IMR-90 (cell line): ENCODE measurements at regions not wholly inside any gene's neighbourhood (a gene's known extent, or its start where the extent isn't known, plus 50 kb on each side); places are given as distances from the start of the nearest gene placed in this dataset.
"Not testable (repeated sequence)": the region's sequence is repeated elsewhere in the genome, so short reads cannot be mapped to it uniquely, and the experiment has no call there.

ENCODE experiments used
- ATAC-seq: fragments of 200-7000 bp; cut with Tn5 transposase; 2 replicates; pipeline ENCODE4 v1.9.1; 2020; ENCODE audit warnings: low read depth, mild to moderate bottlenecking, moderate library complexity
- BruUV-seq: library from RNA; stranded (reverse); fragments of 400-500 nt; replicated peaks from 2 replicates; lab custom pipeline; 2021; lab: Mats Ljungman, UMichigan
- CTCF ChIA-PET: fragments of 300-600 bp; formaldehyde crosslinking; extraction: SDS; loops from one replicate; lab custom pipeline; 2021; ENCODE audit warnings: antibody characterized with exemption; lab: Yijun Ruan, JAX
- POLR2A ChIA-PET: fragments of 300-600 bp; sonication (Branson Sonifier 250); formaldehyde crosslinking; loops from one replicate; lab custom pipeline; 2022; ENCODE audit warnings: antibody characterized with exemption; ENCODE audit not compliant: unreplicated experiment; lab: Charles Lee
- DNase-seq: peaks from one replicate; pipeline ENCODE4 v3.0.0; 2013
- H2AFZ ChIP-seq: replicated peaks from 2 replicates; pipeline ENCODE3; 2013; ENCODE audit warnings: low read length, mild to moderate bottlenecking; ENCODE audit not compliant: poor library complexity
- H2AK5ac ChIP-seq: 2 replicates; pipeline ENCODE4 v1.6.1; 2013; ENCODE audit warnings: low read depth, low read length, inconsistent platforms
- H2AK9ac ChIP-seq: replicated peaks from 2 replicates; pipeline ENCODE3; 2013; ENCODE audit warnings: mild to moderate bottlenecking, low read depth, low read length, moderate library complexity; ENCODE audit not compliant: poor library complexity
- H2BK120ac ChIP-seq: 2 replicates; pipeline ENCODE4 v1.6.1; 2013; ENCODE audit warnings: low read depth, low read length, inconsistent platforms
- H2BK15ac ChIP-seq: 3 replicates; pipeline ENCODE4 v1.6.1; 2013; ENCODE audit warnings: low read depth, low read length, inconsistent platforms
- H2BK20ac ChIP-seq: 2 replicates; pipeline ENCODE4 v1.6.1; 2013; ENCODE audit warnings: low read depth, mild to moderate bottlenecking, inconsistent platforms, low read length, moderate library complexity
- H2BK5ac ChIP-seq: 2 replicates; pipeline ENCODE4 v1.6.1; 2013; ENCODE audit warnings: mild to moderate bottlenecking, low read depth, low read length, inconsistent platforms; ENCODE audit not compliant: poor library complexity, severe bottlenecking
- H3K14ac ChIP-seq: replicated peaks from 2 replicates; pipeline ENCODE4 v1.6.1; 2013; ENCODE audit warnings: low read depth, low read length, inconsistent platforms
- H3K18ac ChIP-seq: 2 replicates; pipeline ENCODE4 v1.6.1; 2013; ENCODE audit warnings: low read depth, low read length, control low read depth
- H3K23ac ChIP-seq: 2 replicates; pipeline ENCODE4 v1.6.1; 2013; ENCODE audit warnings: low read depth, low read length, inconsistent platforms
- H3K27ac ChIP-seq: 2 replicates; pipeline ENCODE4 v1.5.1; 2013; ENCODE audit warnings: mild to moderate bottlenecking, control low read depth, low read length; ENCODE audit not compliant: insufficient read depth
- H3K27me3 ChIP-seq: 2 replicates; pipeline ENCODE4 v1.6.1; 2013; ENCODE audit warnings: low read length; ENCODE audit not compliant: control insufficient read depth, insufficient read depth
- H3K36me3 ChIP-seq: 2 replicates; pipeline ENCODE4 v1.6.1; 2013; ENCODE audit warnings: low read length, mixed read lengths; ENCODE audit not compliant: control insufficient read depth, insufficient read depth
- H3K4ac ChIP-seq: 2 replicates; pipeline ENCODE4 v1.6.1; 2013; ENCODE audit warnings: low read depth, low read length, inconsistent platforms
- H3K4me1 ChIP-seq: 2 replicates; pipeline ENCODE4 v1.6.1; 2013; ENCODE audit warnings: low read length, mixed read lengths; ENCODE audit not compliant: control insufficient read depth, insufficient read depth
- H3K4me2 ChIP-seq: 2 replicates; pipeline ENCODE4 v1.6.1; 2013; ENCODE audit warnings: low read depth, mild to moderate bottlenecking, control low read depth, low read length, moderate library complexity
- H3K4me3 ChIP-seq: 2 replicates; pipeline ENCODE4 v1.5.1; 2013; ENCODE audit warnings: low read depth, mild to moderate bottlenecking, control low read depth, low read length, moderate library complexity; ENCODE audit not compliant: insufficient read depth
- H3K56ac ChIP-seq: 2 replicates; pipeline ENCODE4 v1.6.1; 2013; ENCODE audit warnings: low read length, inconsistent platforms; ENCODE audit not compliant: insufficient read depth; ENCODE audit errors: extremely low read depth
- H3K79me1 ChIP-seq, 2 experiments: 2 replicates each; pipeline ENCODE4 v1.6.1; 2013; ENCODE audit warnings: low read length in 2 of 2, inconsistent platforms in 1 of 2, low read depth in 1 of 2
- H3K9ac ChIP-seq: 2 replicates; pipeline ENCODE4 v1.6.1; 2013; ENCODE audit warnings: low read depth, low read length, control low read depth
- H3K9me1 ChIP-seq: 2 replicates; pipeline ENCODE4 v1.6.1; 2013; ENCODE audit warnings: low read length, inconsistent platforms; ENCODE audit not compliant: insufficient read depth
- H3K9me3 ChIP-seq: 2 replicates; pipeline ENCODE4 v1.6.1; 2013; ENCODE audit warnings: low read length; ENCODE audit not compliant: control insufficient read depth, insufficient read depth
- H4K20me1 ChIP-seq: 2 replicates; pipeline ENCODE4 v1.6.1; 2013; ENCODE audit warnings: low read length, inconsistent platforms; ENCODE audit not compliant: insufficient read depth
- H4K5ac ChIP-seq: 2 replicates; pipeline ENCODE4 v1.6.1; 2013; ENCODE audit warnings: mild to moderate bottlenecking, low read depth, low read length, control low read depth
- H4K8ac ChIP-seq, 2 experiments: 2 replicates each; pipeline ENCODE4 v1.6.1; 2013; ENCODE audit warnings: low read depth in 2 of 2, low read length in 2 of 2, control low read depth in 1 of 2, inconsistent platforms in 1 of 2
- H4K91ac ChIP-seq: 2 replicates; pipeline ENCODE4 v1.6.1; 2013; ENCODE audit warnings: low read depth, low read length, inconsistent platforms; ENCODE audit not compliant: insufficient read depth
- WGBS, 2 experiments: methylation state at CpG; one replicate each; pipeline versions ENCODE4 v1.1.5 to v1.1.7; 2013; ENCODE audit warnings: missing lambda C conversion rate in 2 of 2; ENCODE audit not compliant: insufficient read length in 1 of 2; ENCODE audit errors: extremely low coverage in 2 of 2; 5-methylcytosine and 5-hydroxymethylcytosine counted together
- dilution Hi-C: fragments of 300-500 bp; cut with HindIII; formaldehyde crosslinking; loops from one replicate; pipeline ENCODE4 v1.14.3; 2018; ENCODE audit warnings: low sequenced_read_pairs; ENCODE audit not compliant: unreplicated experiment
- in situ Hi-C: fragments of 300-500 bp; cut with MboI; formaldehyde crosslinking; loops from 3 replicates; pipeline ENCODE4 v1.14.3; 2019; ENCODE audit warnings: low sequenced_read_pairs, inconsistent platforms, mixed read lengths
- intact Hi-C: fragments of 100-400 bp; cut with micrococcal nuclease; formaldehyde crosslinking; loops from 2 replicates; pipeline ENCODE4 v1.10.0; 2022

GRCh38 chr1:149665033-149665432 is 81.4 kb downstream of the PPIAL4C start:
- H3K56ac ChIP-seq, H3K23ac ChIP-seq, H3K36me3 ChIP-seq, BruUV-seq, H4K5ac ChIP-seq, ATAC-seq, H2AK9ac ChIP-seq, H3K18ac ChIP-seq, H2BK5ac ChIP-seq, H3K9me1 ChIP-seq, intact Hi-C loops, H2AK5ac ChIP-seq, DNase-seq, H3K9ac ChIP-seq, H3K4me3 ChIP-seq, H4K8ac ChIP-seq, CTCF ChIA-PET, H3K4ac ChIP-seq, H2BK20ac ChIP-seq, in situ Hi-C loops, POLR2A ChIA-PET, H3K27me3 ChIP-seq, H3K4me1 ChIP-seq, H2BK120ac ChIP-seq, H3K4me2 ChIP-seq, H3K27ac ChIP-seq, H4K91ac ChIP-seq, H2AFZ ChIP-seq, H3K9me3 ChIP-seq, H3K79me1 ChIP-seq, dilution Hi-C loops, H4K20me1 ChIP-seq, H2BK15ac ChIP-seq, H3K14ac ChIP-seq: not testable (repeated sequence)

GRCh38 chr1:149665528-149665927 is 81.9 kb downstream of the PPIAL4C start:
- H3K27me3 ChIP-seq, H2AK9ac ChIP-seq, H3K23ac ChIP-seq, H3K18ac ChIP-seq, H3K4me2 ChIP-seq, DNase-seq, H4K91ac ChIP-seq, intact Hi-C loops, BruUV-seq, H2AK5ac ChIP-seq, dilution Hi-C loops, H3K4me3 ChIP-seq, H2AFZ ChIP-seq, H3K79me1 ChIP-seq, H2BK20ac ChIP-seq, H3K9me3 ChIP-seq, POLR2A ChIA-PET, H3K27ac ChIP-seq, H3K36me3 ChIP-seq, H2BK15ac ChIP-seq, H3K14ac ChIP-seq, H4K5ac ChIP-seq, CTCF ChIA-PET, ATAC-seq, H3K56ac ChIP-seq, H4K8ac ChIP-seq, H3K4me1 ChIP-seq, H3K9ac ChIP-seq, H3K9me1 ChIP-seq, H4K20me1 ChIP-seq, H2BK120ac ChIP-seq, in situ Hi-C loops, H2BK5ac ChIP-seq, H3K4ac ChIP-seq: not testable (repeated sequence)
- no CpG with 5 or more reads among the region's 2 CpGs for WGBS, 2 experiments
